ENCODE measurements at regions not wholly inside any gene's neighbourhood (a gene's known extent, or its start where the extent isn't known, plus 50 kb on each side); places are given as distances from the start of the nearest gene placed in this dataset.

GRCh38 chr20:4089756-4090487 is 58.7 kb upstream of the SMOX start:
- Histone ChIP-seq H3K79me2 (ENCODE audit: insufficient read depth, low read length) (no peaks in the 10 kb centered on the region), H3K4me1 (ENCODE audit: insufficient read depth, low read length, poor library complexity, severe bottlenecking) (peaks cover 6% of the 10 kb centered on the region), H4K20me1 (ENCODE audit: insufficient read depth, low read length, poor library complexity, severe bottlenecking) (no peaks in the 10 kb centered on the region), H3K9me3 (ENCODE audit: insufficient read depth, low read depth, low read length) (no peaks in the 10 kb centered on the region), H3K9ac (ENCODE audit: low read depth, low read length, poor library complexity, severe bottlenecking) (no peak overlapping the region), H3K27me3 (ENCODE audit: insufficient read depth, low read length, poor library complexity, severe bottlenecking) (no peaks in the 10 kb centered on the region), H3K4me2 (ENCODE audit: low read depth, low read length, poor library complexity, severe bottlenecking) (no peak overlapping the region), H3F3A (ENCODE audit: low read depth) (no peaks in the 10 kb centered on the region), H2AFZ (ENCODE audit: low read length) (no peak overlapping the region), H3K4me3 (ENCODE audit: low read length, poor library complexity, severe bottlenecking) (no peak overlapping the region), H3K36me3 (ENCODE audit: insufficient read depth, low read length) (no peaks in the 10 kb centered on the region), H3K9me2 (replicated peaks; ENCODE audit: low read depth, low read length) (no peaks in the 10 kb centered on the region)
- TF ChIP-seq EZH2phosphoT487 (IDR thresholded peaks at IDR 0.05; ENCODE audit: borderline replicate concordance) (no peak), CTCF (conservative IDR thresholded peaks at IDR 0.05; ENCODE audit: low read length) (no peak)

GRCh38 chr20:4088766-4089165 is 59.9 kb upstream of the SMOX start:
- H3K4me3 ChIP-seq (ENCODE audit: low read length, poor library complexity, severe bottlenecking), result no peak overlapping the region
- H3K79me2 ChIP-seq (ENCODE audit: insufficient read depth, low read length), result no peaks in the 10 kb centered on the region
- H3K36me3 ChIP-seq (ENCODE audit: insufficient read depth, low read length), result no peaks in the 10 kb centered on the region
- H4K20me1 ChIP-seq (ENCODE audit: insufficient read depth, low read length, poor library complexity, severe bottlenecking), result no peaks in the 10 kb centered on the region
- H3K9me2 ChIP-seq (replicated peaks; ENCODE audit: low read depth, low read length), result no peaks in the 10 kb centered on the region
- H2AFZ ChIP-seq (ENCODE audit: low read length), result no peak overlapping the region
- H3K27me3 ChIP-seq (ENCODE audit: insufficient read depth, low read length, poor library complexity, severe bottlenecking), result no peaks in the 10 kb centered on the region
- no peaks in the 10 kb centered on the region for H3F3A ChIP-seq (ENCODE audit: low read depth)
- no peak overlapping the region for H3K9ac ChIP-seq (ENCODE audit: low read depth, low read length, poor library complexity, severe bottlenecking)
- no peak overlapping the region for H3K4me2 ChIP-seq (ENCODE audit: low read depth, low read length, poor library complexity, severe bottlenecking)
- TF ChIP-seq CTCF (conservative IDR thresholded peaks at IDR 0.05; ENCODE audit: low read length) (no peak), EZH2phosphoT487 (IDR thresholded peaks at IDR 0.05; ENCODE audit: borderline replicate concordance) (no peak)
- H3K9me3 ChIP-seq (ENCODE audit: insufficient read depth, low read depth, low read length), result no peaks in the 10 kb centered on the region
- peaks cover 18% of the 10 kb centered on the region for H3K4me1 ChIP-seq (ENCODE audit: insufficient read depth, low read length, poor library complexity, severe bottlenecking)

- Histone ChIP-seq H3K4me1 (ENCODE audit: insufficient read depth, low read length, poor library complexity, severe bottlenecking) (peaks cover 24% of the 10 kb centered on the region), H2AFZ (ENCODE audit: low read length) (no peak overlapping the region), H3K9me2 (replicated peaks; ENCODE audit: low read depth, low read length) (no peaks in the 10 kb centered on the region), H3K79me2 (ENCODE audit: insufficient read depth, low read length) (no peaks in the 10 kb centered on the region), H3K4me3 (ENCODE audit: low read length, poor library complexity, severe bottlenecking) (no peak overlapping the region), H3K27me3 (ENCODE audit: insufficient read depth, low read length, poor library complexity, severe bottlenecking) (no peaks in the 10 kb centered on the region), H3K36me3 (ENCODE audit: insufficient read depth, low read length) (no peaks in the 10 kb centered on the region), H3K9me3 (ENCODE audit: insufficient read depth, low read depth, low read length) (no peaks in the 10 kb centered on the region), H4K20me1 (ENCODE audit: insufficient read depth, low read length, poor library complexity, severe bottlenecking) (no peaks in the 10 kb centered on the region), H3K4me2 (ENCODE audit: low read depth, low read length, poor library complexity, severe bottlenecking) (no peak overlapping the region), H3K9ac (ENCODE audit: low read depth, low read length, poor library complexity, severe bottlenecking) (no peak overlapping the region), H3F3A (ENCODE audit: low read depth) (no peaks in the 10 kb centered on the region)
- TF ChIP-seq CTCF (conservative IDR thresholded peaks at IDR 0.05; ENCODE audit: low read length), result no peak
- no peak for TF ChIP-seq EZH2phosphoT487 (IDR thresholded peaks at IDR 0.05; ENCODE audit: borderline replicate concordance)
These were observed 60.7 kb upstream of the SMOX start for GRCh38 chr20:4087923-4088322.
